Karpas-422 (cell line): ENCODE measurements at regions not wholly inside any gene's neighbourhood (a gene's known extent, or its start where the extent isn't known, plus 50 kb on each side); places are given as distances from the start of the nearest gene placed in this dataset.

Source experiments
- DNase-seq: peaks from one replicate; pipeline ENCODE4 v3.0.0-alpha.2; 2015
- H2AFZ ChIP-seq: fragments of 200-600 bp; sonication (generic); 2 replicates; pipeline ENCODE4 v1.6.1; 2014; ENCODE audit warnings: antibody characterized with exemption, low read length, mixed read lengths
- H3K27ac ChIP-seq: fragments of 200-600 bp; sonication (generic); 2 replicates; pipeline ENCODE4 v1.5.1; 2014; ENCODE audit warnings: mild to moderate bottlenecking, low read length, moderate library complexity
- H3K27me3 ChIP-seq: fragments of 200-600 bp; sonication (generic); 2 replicates; pipeline ENCODE4 v1.6.1; 2014; ENCODE audit warnings: low read length, mixed read lengths
- H3K36me3 ChIP-seq: fragments of 200-600 bp; sonication (generic); 2 replicates; pipeline ENCODE4 v1.6.1; 2014; ENCODE audit warnings: low read length, mixed read lengths; ENCODE audit not compliant: insufficient read depth
- H3K4me1 ChIP-seq: fragments of 200-600 bp; sonication (generic); 2 replicates; pipeline ENCODE4 v1.6.1; 2014; ENCODE audit warnings: mild to moderate bottlenecking, low read length, mixed read lengths
- H3K4me2 ChIP-seq: fragments of 200-600 bp; sonication (generic); 2 replicates; pipeline ENCODE4 v1.6.1; 2014; ENCODE audit warnings: low read length, low read depth, mild to moderate bottlenecking; ENCODE audit not compliant: poor library complexity, severe bottlenecking
- H3K4me3 ChIP-seq: fragments of 200-600 bp; sonication (generic); 2 replicates; pipeline ENCODE4 v1.5.1; 2014; ENCODE audit warnings: mild to moderate bottlenecking, antibody characterized with exemption, low read length, mixed read lengths
- H3K79me2 ChIP-seq: fragments of 200-600 bp; sonication (generic); 2 replicates; pipeline ENCODE4 v1.6.1; 2014; ENCODE audit warnings: mild to moderate bottlenecking, low read length, mixed read lengths
- H3K9ac ChIP-seq: fragments of 200-600 bp; sonication (generic); 2 replicates; pipeline ENCODE4 v1.6.0; 2014; ENCODE audit warnings: low read length
- H3K9me2 ChIP-seq: fragments of 200-600 bp; sonication (generic), shearing (Covaris generic); replicated peaks from 2 replicates; pipeline ENCODE4 v1.6.0; 2014; ENCODE audit warnings: mild to moderate bottlenecking, low read length, moderate library complexity; ENCODE audit not compliant: insufficient read depth
- H3K9me3 ChIP-seq: fragments of 300-700, 200-600 bp; sonication (generic); 2 replicates; pipeline ENCODE4 v1.6.1; 2014; ENCODE audit warnings: low read length, mixed read lengths
- H4K20me1 ChIP-seq: fragments of 200-600 bp; sonication (generic); 2 replicates; pipeline ENCODE4 v1.6.1; 2014; ENCODE audit warnings: mild to moderate bottlenecking, antibody characterized with exemption, low read length, low read depth; ENCODE audit not compliant: insufficient read depth

- Histone ChIP-seq H2AFZ (no peak overlapping the region), H3K4me1 (no peaks in the 10 kb centered on the region), H3K36me3 (no peaks in the 10 kb centered on the region), H3K79me2 (no peaks in the 10 kb centered on the region), H4K20me1 (no peaks in the 10 kb centered on the region), H3K9ac (no peak overlapping the region), H3K27me3 (no peaks in the 10 kb centered on the region), H3K4me2 (no peak overlapping the region), H3K27ac (no peak overlapping the region), H3K9me2 (no peaks in the 10 kb centered on the region; the same call in 1 of the 2 replicates), H3K4me3 (no peak overlapping the region), H3K9me3 (no peaks in the 10 kb centered on the region)
- no peak for DNase-seq
Observed at GRCh38 chr1:213568929-213569815, 418.6 kb upstream of the PROX1 start.

GRCh38 chr1:213569816-213570150 is 418.0 kb upstream of the PROX1 start:
- H3K27ac ChIP-seq, result no peak overlapping the region
- no peak overlapping the region for H3K9ac ChIP-seq
- H4K20me1 ChIP-seq, result no peaks in the 10 kb centered on the region
- DNase-seq, result no peak
- no peaks in the 10 kb centered on the region for H3K79me2 ChIP-seq
- H3K27me3 ChIP-seq, result no peaks in the 10 kb centered on the region
- H3K36me3 ChIP-seq, result no peaks in the 10 kb centered on the region
- no peak overlapping the region for H3K4me3 ChIP-seq
- no peak overlapping the region for H2AFZ ChIP-seq
- no peak overlapping the region for H3K4me2 ChIP-seq
- H3K9me3 ChIP-seq, result no peaks in the 10 kb centered on the region
- no peaks in the 10 kb centered on the region for H3K4me1 ChIP-seq
- H3K9me2 ChIP-seq, result no peaks in the 10 kb centered on the region; the same call in 1 of the 2 replicates

DNA sequence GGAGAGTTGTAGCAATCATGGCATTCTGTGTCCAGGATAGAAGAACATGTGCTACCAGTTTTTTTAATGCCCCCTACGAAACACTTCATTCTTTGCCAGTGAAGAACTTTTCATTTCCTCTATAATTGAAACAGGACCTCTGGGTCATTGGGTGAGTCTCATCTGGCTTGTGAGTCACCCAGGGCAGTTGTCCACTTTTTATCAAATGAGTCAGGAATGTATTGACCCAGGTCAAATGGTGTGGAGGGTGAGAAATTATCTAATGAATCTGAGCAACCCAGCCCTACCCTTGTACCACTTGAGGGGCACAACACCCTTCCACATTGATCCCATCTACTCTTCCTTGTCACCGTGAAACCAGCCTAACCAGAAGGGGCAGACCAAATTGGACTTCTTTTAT is 417.3 kb upstream of the PROX1 start:
- no peaks in the 10 kb centered on the region for H3K36me3 ChIP-seq
- no peak overlapping the region for H3K9ac ChIP-seq
- no peaks in the 10 kb centered on the region for H3K27me3 ChIP-seq
- no peaks in the 10 kb centered on the region for H3K4me1 ChIP-seq
- H2AFZ ChIP-seq, result no peak overlapping the region
- no peak overlapping the region for H3K27ac ChIP-seq
- H3K9me2 ChIP-seq, result no peaks in the 10 kb centered on the region; the same call in 1 of the 2 replicates
- no peak overlapping the region for H3K4me3 ChIP-seq
- no peak for DNase-seq
- H4K20me1 ChIP-seq, result no peaks in the 10 kb centered on the region
- no peaks in the 10 kb centered on the region for H3K79me2 ChIP-seq
- no peak overlapping the region for H3K4me2 ChIP-seq
- no peaks in the 10 kb centered on the region for H3K9me3 ChIP-seq

GRCh38 chr1:213571419-213571818 is 416.4 kb upstream of the PROX1 start:
- no peak overlapping the region for H3K9ac ChIP-seq

GRCh38 chr1:213571843-213572242 is 415.9 kb upstream of the PROX1 start:
- Histone ChIP-seq H3K9me3 (no peaks in the 10 kb centered on the region), H3K9ac (no peak overlapping the region), H4K20me1 (no peaks in the 10 kb centered on the region), H3K9me2 (no peaks in the 10 kb centered on the region; the same call in 1 of the 2 replicates), H2AFZ (no peak overlapping the region), H3K27me3 (no peaks in the 10 kb centered on the region), H3K4me3 (no peak overlapping the region), H3K36me3 (no peaks in the 10 kb centered on the region), H3K4me2 (no peak overlapping the region), H3K27ac (no peak overlapping the region), H3K79me2 (no peaks in the 10 kb centered on the region), H3K4me1 (no peaks in the 10 kb centered on the region)
- no peak for DNase-seq

More at GRCh38 chr1:213571419-213571818, 416.4 kb upstream of the PROX1 start:
- Histone ChIP-seq H3K4me3 (no peak overlapping the region), H2AFZ (no peak overlapping the region), H3K79me2 (no peaks in the 10 kb centered on the region), H3K4me1 (no peaks in the 10 kb centered on the region), H3K9me2 (no peaks in the 10 kb centered on the region; the same call in 1 of the 2 replicates), H3K36me3 (no peaks in the 10 kb centered on the region), H3K27ac (no peak overlapping the region), H3K9me3 (no peaks in the 10 kb centered on the region), H3K27me3 (no peaks in the 10 kb centered on the region), H4K20me1 (no peaks in the 10 kb centered on the region), H3K4me2 (no peak overlapping the region)
- DNase-seq, result no peak

DNA sequence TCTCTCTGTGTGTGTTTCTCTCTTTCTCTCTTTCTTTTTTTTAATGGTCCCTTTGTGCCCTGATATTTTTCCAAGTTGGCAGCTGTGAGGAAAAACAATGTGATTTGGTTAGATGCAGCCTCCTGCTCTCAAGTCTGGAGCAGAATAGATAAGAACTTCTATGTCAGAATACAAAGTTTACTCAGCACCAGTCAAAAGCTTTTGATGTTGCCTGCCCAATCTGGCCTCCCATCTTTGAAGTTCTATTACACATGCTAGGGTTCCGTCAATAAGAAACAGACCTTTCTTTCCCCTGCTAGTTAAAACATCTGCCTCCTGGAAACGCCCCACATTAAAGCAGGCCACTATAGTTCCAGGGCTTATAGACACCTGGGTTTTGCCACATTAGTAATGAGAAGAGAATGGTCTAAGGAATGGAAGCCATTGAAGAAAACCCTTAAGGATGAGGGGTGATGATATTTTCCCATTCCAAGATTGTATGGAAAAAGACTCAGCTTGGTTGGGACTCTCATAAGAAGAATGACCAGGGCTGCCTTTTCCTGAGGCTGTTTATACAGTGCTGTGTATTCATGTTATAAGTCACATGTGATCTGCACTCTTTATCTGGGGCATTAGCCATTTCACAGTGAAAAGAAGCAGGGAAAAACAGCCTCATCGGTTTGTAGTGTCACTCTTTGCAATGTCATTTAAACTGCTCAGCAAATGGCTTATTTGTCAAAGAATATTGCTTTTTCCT is 414.7 kb upstream of the PROX1 start:
- H3K4me2 ChIP-seq, result no peak overlapping the region
- H3K4me3 ChIP-seq, result no peak overlapping the region
- no peaks in the 10 kb centered on the region for H3K79me2 ChIP-seq
- no peak for DNase-seq
- H4K20me1 ChIP-seq, result no peaks in the 10 kb centered on the region
- H2AFZ ChIP-seq, result no peak overlapping the region
- H3K27me3 ChIP-seq, result no peaks in the 10 kb centered on the region
- H3K9ac ChIP-seq, result no peak overlapping the region
- H3K9me3 ChIP-seq, result no peaks in the 10 kb centered on the region
- no peak overlapping the region for H3K27ac ChIP-seq
- H3K36me3 ChIP-seq, result no peaks in the 10 kb centered on the region
- H3K9me2 ChIP-seq, result no peaks in the 10 kb centered on the region
- H3K4me1 ChIP-seq, result no peaks in the 10 kb centered on the region

DNA sequence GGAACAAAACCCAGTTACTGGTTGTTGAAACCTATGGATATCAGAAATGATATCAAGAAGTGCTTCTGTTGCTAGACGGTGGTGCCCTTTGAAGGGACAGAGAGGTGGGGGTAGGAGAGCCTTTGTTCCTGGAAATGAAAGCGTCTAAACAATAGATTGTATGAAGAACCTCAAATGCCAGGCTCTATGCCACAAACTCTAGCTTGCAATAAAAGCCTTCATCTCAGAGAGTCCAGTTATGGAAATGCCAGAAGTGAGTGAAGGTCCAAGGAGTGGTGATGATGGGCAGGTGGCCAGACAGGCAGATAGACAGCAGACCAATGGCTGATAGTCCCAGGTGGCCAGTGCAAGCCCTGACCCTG is 414.1 kb upstream of the PROX1 start:
- H3K4me2 ChIP-seq, result no peak overlapping the region
- H3K9ac ChIP-seq, result no peak overlapping the region
- no peaks in the 10 kb centered on the region for H3K9me3 ChIP-seq
- no peak overlapping the region for H3K27ac ChIP-seq
- no peak overlapping the region for H3K4me3 ChIP-seq
- H4K20me1 ChIP-seq, result no peaks in the 10 kb centered on the region
- no peaks in the 10 kb centered on the region for H3K4me1 ChIP-seq
- no peak for DNase-seq
- H3K9me2 ChIP-seq, result no peaks in the 10 kb centered on the region
- no peaks in the 10 kb centered on the region for H3K36me3 ChIP-seq
- no peaks in the 10 kb centered on the region for H3K27me3 ChIP-seq
- no peaks in the 10 kb centered on the region for H3K79me2 ChIP-seq
- no peak overlapping the region for H2AFZ ChIP-seq

DNA sequence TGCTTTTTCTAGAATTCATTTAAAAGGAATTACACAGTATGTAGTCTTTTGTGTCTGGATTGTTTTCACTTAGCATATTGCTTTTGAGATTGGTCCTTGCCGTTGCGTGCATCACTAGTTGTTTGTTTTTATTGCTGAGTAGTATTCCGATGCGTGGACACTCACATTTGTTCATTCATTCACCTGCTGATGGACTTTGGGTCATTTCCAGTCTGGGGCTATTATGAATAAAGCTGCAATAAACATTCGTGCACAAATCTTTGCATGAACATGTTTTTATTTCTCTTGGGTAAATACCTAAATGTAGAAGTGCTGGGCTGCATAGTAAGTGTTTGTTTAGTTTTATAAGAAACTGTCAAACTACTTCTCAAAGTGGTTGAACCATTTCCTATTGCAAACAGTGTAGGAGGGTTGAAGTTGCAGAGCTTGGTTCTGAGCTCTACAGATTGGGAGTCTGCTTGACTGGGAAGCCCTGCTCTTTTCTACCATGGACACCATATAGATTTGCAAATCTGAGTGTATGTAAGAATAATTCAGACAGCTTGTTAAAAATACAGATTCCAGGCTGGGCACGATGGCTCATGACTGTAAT is 404.7 kb upstream of the PROX1 start:
- Histone ChIP-seq H3K36me3 (no peaks in the 10 kb centered on the region), H3K9ac (no peak overlapping the region), H3K4me2 (no peak overlapping the region), H3K4me3 (no peak overlapping the region), H3K27ac (no peak overlapping the region), H3K4me1 (no peaks in the 10 kb centered on the region), H4K20me1 (no peaks in the 10 kb centered on the region), H2AFZ (no peak overlapping the region), H3K79me2 (no peaks in the 10 kb centered on the region), H3K27me3 (no peaks in the 10 kb centered on the region), H3K9me3 (no peaks in the 10 kb centered on the region), H3K9me2 (no peaks in the 10 kb centered on the region)
- DNase-seq, result no peak
